CD4-positive, alpha-beta T cell treated with Interleukin-10 for 1 hour (primary cell): ENCODE measurements at regions not wholly inside any gene's neighbourhood (a gene's known extent, or its start where the extent isn't known, plus 50 kb on each side); places are given as distances from the start of the nearest gene placed in this dataset.
"Not testable (repeated sequence)": the region's sequence is repeated elsewhere in the genome, so short reads cannot be mapped to it uniquely, and the experiment has no call there.

Experiments
- DNase-seq: peaks from one replicate; pipeline ENCODE4 v3.0.0-alpha.2; 2020

DNA sequence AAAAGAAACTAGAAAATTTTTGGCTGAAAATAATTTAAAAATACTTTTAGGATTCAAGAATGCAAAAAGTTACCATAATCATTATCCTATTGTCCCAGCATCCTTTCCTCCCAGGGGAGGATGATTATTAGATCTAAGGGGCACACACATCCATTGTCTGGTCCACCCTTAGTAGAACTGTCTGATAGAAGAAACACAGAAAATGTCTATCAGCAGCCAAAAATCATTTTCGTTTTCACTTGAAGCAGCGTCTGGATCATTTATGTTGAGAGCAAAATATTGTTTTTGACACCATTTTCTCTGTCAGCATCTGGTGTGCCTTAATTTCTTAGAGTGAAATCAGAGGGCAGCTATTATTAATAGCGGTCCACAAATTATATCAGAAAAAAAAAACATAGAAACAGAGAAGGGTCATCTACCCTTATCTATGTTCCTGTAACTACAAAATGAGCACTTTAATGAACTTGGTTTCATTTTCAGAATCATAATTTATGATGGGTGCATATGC is 446.3 kb downstream of the TRAM1L1 start:
- no peak for DNase-seq

DNA sequence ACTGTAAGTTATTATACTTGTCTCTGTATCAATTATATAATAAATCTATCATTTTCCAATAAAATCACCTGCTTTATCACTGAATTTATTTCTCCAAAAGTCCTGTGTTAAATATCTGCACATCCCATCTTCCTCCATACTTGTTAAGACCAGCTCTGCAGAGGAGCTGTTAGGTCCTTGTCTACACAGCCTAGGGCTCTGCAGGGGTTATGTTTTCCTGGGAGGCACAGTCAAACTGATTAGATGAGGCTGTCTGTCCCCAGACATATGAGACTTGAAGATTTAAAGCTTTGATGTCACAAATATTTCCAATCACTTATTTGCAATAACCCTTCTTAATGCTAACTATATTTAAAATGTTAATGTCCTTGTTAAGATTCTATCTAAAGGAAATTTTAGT is 446.8 kb downstream of the TRAM1L1 start:
- no peak for DNase-seq

DNA sequence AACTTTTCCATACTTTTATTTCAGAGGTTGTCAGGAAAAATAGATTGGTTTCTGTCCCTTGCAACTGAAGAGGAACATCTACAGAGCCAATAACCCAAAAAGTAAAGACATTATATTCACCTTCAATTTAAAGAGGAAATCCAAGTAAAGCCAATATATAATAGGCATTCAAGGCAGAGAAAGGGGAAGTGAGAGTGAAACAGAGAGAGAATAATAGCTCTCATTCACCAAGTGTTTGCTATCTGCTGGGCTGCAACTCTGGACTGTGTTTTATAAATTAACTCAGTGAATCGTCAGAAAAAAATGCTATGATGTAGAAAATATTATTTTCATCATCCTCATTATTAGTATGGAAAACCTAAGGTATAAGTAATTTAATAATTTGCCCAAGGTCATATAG is 448.5 kb downstream of the TRAM1L1 start:
- no peak for DNase-seq

DNA sequence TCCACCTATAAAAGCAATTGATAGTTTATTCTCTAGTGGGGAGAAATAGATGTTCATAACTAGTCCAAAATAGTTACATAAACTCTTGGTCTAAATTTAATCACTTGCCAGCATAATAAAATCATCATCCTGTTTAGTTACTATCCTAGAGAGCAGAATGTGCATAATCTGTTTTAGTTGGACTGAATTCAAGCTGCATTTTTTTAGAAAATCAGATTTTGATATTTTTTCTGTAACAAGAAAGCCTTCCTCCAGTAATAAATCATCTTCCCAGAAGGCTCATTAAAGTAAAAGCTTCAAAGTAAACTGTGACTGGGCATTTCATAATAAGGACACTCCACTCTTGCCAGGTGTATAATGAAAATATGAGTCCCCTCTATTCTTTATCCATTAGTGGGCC is 453.1 kb downstream of the TRAM1L1 start:
- DNase-seq = no peak

DNA sequence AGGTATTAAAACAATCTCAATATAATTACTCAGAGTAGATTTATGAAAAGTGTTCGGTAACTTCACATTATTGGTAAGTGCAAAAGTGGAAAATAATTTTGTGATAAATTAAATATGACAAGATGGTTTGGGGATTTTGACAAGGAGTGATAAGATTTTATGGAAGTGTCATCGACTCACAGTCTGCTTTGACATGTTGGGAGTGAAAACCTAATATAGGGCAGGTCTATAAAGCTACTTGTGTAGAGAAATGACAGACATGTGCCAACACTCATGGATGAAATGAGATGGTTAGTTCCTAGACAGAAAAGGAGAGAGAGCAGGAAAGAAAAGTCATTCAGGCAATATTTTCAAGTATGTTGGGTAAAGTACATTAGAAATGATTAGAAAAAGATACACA is 456.8 kb downstream of the TRAM1L1 start:
- DNase-seq = no peak

DNA sequence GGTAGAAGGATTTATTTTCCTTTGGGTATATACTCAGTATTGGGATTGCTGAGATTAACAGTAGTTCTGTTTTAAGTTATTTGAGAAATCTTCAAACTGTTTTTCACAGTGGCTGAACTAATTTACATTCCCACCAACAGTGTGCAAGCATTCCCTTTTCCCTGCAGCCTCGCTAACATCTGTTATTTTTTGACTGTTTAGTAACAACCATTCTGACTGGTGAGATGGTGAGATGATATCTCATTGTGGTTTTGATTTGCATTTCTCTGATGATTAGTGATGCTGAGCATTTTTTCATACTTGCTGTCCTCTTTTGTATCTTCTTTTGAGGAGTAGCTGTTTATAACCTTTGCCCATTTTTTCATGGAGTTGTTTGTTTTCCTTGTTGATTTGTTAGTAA is 457.8 kb downstream of the TRAM1L1 start:
- DNase-seq = no peak

DNA sequence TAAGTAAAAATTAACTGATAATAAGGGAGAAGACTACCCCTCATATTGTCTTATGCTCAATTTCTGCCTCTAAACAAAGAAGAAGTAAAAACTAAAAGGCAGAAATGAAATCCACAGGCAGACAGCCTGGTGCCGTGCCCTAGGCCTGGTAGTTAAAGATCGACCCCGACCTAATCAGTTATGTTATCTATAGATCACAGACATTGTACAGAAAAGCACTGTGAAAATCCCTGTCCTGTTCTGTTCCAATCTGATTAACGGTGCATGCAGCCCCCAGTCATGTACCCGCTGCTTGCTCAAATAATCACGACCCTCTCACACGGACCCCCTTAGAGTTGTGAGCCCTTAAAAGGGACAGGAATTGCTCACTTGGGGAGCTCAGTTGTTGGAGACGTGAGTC is 465.9 kb downstream of the TRAM1L1 start:
- not testable (repeated sequence) for DNase-seq

DNA sequence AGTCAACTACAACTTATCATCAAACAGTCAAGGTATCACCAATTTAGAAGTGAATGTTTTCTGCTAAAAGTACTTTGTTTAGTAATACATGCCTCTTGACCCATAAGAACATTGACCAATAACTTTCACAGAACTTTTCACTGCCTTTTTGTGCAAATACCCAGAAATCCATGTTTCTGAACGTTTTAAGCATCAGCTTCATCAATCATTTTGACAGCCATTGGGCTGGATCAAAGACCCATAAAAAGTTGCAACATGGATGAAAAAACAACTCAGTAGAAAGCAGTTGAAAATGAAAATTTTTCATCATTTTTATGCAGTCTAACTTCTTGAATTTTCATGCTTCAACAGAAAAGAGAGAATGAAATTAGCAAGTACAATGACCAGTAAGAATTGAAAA is 466.7 kb downstream of the TRAM1L1 start:
- no peak for DNase-seq

DNA sequence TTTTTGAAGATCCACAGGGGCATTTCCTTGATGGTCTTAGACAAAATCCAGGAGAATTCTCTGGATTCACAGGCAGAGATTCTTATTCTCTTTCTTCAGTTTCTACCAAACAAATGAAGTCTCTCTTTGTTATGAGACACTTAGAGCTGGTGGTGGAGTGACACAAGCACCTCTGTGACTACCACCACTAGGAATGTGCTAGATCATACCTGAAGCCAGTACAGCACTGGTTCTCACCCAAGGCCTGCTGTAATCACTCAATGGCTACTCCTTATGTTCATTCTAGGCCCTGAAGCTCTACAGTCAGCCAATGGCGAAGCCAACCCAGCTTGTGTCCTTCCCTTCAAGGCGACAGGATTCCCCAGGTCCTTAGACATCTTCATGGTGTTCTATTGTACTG is 482.3 kb downstream of the TRAM1L1 start:
- DNase-seq = no peak

DNA sequence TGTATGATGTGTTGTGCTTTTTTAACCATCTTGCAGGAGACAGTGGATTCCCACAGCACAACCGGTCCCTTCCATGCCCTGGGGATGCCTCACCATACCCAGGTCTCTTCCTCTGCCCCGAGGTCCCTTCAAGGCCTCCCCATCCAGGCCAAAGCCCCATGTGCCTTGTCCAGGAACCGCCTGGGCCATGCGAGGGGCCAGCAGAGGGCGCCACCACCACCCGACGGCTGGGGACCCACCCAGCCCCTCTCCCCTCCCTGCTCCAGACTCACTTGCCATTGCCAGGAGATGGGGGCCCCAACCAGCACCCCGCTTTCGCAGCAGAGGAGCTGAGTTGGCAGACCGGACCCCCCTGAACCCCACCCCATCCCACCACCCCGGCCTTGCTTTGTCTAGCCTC is 485.5 kb downstream of the TRAM1L1 start:
- DNase-seq = no peak

DNA sequence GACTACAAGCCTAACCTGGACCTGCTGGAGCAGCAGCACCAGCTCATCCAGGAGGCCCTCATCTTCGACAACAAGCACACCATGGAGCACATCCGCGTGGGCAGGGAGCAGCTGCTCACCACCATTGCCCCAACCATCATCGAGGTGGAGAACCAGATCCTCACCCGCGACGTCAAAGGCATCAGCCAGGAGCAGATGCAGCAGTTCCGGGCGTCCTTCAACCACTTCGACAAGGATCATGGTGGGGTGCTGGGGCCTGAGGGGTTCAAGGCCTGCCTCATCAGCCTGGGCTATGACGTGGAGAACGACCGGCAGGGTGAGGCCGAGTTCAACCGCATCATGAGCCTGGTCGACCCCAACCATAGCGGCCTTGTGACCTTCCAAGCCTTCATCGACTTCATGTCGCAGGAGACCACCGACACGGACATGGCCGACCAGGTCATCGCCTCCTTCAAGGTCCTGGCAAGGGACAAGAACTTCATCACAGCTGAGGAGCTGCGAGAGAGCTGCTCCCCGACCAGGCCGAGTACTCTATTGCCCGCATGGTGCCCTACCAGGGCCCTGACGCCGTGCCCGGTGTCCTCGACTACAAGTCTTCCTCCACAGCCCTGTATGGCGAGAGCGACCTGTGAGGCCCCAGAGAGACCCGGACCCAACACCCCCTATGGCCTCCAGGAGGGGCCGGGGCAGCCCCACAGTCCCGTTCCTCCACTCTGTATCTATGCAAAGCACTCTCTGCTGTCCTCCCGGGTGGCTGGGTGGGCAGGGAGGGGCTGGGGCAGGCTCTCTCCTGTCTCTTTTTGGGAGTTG is 486.2 kb downstream of the TRAM1L1 start:
- no peak for DNase-seq

DNA sequence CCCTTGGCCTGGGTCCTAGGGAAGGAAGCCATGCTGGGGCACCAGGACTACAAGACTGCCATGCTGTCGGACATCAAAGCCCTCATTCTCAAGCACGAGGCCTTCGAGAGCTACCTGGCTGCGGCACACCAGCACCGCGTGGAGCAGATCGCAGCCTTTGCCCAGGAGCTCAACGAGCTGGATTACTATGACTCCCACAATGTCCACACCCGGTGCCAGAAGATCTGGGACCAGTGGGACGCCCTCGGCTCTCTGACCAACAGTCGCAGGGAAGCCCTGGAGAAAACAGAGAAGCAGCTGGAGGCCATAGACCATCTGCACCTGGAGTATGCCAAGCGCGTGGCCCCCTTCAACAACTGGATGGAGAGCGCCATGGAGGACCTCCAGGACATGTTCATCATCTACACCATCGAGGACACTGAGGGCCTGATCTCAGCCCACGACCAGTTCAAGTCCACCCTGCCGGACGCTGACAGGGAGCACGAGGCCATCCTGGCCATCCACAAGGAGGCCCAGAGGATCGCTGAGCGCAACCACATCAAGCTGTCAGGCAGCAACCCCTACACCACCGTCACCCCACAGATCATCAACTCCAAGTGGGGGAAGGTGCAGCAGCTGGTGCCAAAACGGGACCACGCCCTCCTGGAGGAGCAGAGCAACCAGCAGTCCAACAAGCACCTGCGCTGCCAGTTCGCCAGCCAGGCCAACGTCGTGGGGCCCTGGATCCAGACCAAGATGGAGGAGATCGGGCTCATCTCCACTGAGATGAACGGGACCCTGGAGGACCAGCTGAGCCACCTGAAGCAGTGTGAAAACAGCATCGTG is 487.0 kb downstream of the TRAM1L1 start:
- DNase-seq = no peak

DNA sequence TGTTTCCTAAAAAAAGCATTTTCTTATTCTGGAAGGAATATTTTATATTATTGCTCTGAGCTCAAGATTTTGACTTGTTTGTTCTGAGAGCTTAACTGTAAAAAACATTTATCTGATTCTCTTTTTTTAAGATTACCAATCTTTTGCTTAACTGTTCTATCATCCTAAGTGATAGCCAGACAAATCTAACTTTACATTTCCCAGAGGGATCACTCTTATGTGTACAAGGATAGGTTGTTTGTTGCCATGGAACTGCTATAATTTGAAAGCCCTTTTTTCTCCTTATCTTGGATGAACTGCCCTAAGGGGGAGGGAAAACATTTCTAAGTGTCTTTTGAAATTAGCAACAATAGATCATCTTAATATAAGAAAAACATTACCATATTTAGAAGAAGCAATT is 494.7 kb downstream of the TRAM1L1 start:
- no peak for DNase-seq

DNA sequence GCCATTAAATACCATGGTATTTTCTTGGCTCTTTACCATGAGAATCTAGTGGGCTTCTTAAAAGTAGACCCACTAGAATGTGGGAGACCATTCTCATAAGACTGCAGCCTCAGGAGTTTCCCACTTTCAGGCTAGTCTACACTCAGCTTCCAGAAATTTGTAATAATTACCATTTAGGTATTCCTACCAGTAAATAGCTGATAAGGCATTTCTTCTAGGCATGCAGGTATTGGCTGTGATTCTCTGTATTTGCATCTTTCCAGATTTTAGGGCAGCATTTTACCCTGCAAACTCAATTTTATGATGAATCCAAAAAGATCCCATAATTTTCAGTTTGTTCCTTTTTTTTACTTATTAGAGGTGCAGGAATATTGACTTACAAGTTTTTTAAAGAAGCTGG is 496.6 kb downstream of the TRAM1L1 start:
- no peak for DNase-seq

DNA sequence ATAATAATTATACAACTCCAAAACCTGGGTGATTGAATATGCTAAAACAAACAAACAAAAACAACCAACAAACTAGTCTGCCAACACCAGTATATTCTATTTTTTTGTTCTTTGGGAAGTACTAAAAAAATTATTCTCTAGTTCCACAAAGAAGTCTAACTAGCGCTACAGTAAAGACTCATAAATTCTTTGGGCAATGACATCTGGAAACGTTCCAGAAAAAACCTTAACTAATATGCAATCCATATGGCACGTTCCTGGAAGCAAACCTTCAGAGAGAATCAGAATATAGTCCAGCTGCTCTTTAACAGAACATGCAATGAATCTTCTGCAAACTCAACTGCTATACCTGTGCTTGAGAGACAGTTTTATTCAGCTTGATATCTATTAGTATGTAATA is 500.1 kb downstream of the TRAM1L1 start:
- DNase-seq = no peak

DNA sequence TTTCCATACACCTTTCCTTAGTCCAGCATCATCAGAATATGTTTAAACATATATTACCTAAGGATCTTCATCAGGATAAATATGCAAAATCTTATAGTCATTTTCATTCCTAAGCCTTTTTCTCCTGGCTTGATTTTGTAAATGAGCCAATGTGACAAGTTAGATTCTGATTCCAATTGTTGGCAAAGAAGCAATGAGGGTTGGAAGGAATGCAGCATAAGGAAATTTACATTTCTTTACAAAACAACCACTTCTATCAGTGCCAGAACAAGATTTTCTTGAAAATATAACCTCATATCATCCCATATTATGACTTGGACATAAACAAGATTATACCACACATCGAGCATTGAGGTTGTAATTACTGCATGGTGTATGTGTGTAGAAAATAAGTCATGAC is 508.1 kb downstream of the TRAM1L1 start:
- DNase-seq = no peak

DNA sequence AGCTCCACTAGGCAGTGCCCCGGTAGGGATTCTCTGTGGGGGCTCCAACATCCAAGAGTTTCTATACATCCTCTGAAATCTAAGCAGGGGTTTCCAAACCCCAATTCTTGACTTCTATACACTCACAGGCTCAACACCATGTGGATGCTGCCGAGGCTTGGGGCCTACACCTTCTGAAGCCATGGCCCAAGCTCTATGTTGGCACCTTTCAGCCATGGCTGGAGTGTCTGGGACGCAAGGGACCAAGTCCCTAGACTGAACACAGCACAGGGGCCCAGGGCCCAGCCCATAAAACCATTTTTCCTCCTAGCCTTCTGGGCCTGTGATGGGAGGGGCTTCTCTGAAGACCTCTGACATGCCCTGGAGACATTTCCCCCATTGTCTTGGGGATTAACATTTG is 511.8 kb downstream of the TRAM1L1 start:
- DNase-seq = no peak

DNA sequence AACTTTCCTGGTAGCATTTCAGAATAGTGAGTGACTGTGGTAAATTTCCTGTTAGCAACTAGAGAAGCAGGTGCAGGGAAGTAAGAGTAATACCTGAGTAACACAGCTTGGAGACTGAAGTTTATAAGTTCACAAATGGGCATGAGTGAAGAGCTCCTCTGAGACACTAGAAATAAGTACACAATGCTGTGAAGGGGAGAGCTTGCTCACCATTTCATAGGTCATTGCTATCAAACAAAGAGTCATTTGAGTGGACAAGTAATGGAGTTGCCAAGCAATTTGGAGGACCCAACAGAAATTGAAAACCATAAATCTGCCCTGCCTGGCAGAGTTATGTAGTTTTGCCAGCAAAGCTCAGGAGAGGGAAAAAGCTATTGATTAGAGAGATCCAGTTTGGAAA is 523.6 kb downstream of the TRAM1L1 start:
- DNase-seq = no peak

DNA sequence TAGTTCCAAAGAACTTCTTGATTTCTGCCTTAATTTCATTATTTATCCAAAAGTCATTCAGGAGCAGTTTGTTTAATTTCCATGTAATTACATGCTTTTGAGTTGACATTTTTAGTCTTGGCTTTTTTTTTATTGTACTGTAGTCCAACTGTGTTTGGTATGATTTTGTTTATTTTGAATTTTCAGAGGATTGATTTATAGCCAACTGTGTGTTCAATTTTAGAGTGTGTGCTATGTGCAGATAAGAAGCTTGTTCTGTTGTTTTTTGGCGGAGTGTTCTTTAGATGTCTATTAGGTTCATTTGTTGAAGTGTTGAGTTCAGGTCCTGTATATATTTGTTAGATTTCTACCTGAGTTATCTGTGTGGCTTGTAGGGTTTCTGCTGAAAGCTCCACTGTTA is 533.6 kb downstream of the TRAM1L1 start:
- DNase-seq = no peak

DNA sequence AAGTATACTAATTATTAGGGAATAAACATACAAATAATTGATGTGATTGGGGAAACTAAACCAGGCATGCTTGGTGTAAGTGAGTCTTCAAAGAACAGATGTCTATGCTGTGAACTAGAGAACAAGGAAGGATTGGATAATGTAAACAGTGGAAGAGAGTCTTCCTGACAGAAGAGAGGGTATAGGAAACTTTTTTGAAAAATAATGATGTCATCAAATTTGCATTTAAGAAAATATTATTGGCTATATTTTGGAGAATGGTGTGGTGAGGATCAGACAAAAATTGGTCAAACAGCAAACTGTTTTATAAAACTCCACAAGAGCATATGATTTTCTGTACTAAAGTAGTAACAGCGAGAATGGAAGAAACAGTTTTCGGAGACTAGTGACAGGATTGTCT is 537.7 kb downstream of the TRAM1L1 start:
- DNase-seq = no peak

DNA sequence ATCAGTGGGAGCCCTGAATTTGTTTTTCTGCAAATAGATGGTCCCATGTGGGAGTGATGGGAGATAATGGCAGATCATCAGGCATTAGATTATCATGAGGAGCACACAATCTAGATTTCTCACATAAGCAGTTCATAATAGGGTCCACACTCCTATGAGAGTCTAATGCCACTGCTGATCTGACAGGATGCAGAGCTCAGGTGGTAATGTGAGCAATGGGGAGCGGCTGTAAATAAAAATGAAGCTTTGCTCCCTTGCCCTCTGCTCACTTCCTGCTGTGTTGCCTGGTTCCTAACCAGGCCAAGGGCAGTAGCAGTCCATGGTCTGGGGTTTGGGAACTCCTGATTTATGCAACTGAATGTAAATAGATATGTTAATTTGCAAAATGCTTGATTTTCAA is 538.6 kb downstream of the TRAM1L1 start:
- no peak for DNase-seq

DNA sequence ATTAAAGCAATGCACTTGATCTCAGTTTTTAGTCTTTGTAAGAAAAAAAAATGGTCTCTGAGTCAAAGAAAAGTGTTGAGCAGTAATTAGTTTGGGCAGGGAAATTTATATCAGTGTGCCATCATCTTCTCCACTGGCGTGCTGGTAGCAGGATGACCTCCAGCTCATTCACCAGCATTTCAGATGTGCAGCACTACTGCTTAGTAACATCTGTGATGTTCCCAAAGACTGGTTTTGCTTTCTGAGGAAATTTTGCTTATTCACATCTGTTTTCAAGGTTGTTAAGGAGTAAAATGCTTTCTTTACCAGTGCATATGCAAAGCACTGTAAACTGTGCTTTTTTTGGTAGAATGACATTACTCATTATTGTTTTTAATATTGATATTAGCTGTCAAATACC is 540.4 kb downstream of the TRAM1L1 start:
- DNase-seq = no peak

DNA sequence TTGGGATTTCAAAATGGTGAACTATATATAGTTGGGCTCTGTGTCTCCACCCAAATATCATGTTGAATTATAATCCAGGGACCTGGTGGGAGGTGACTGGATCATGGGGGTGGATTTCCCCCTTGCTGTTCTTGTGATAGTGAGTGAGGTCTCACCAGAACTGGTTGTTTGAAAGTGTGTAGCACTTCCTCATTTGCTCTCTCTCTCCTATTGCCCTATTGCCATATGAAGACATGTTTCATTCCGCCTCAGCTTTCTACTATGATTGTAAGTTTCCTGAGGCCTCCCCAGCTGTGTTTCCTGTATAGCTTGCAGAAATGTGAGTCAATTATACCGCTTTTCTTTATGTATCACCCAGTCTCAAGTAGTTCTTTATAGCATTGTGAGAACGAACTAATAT is 545.6 kb downstream of the TRAM1L1 start:
- DNase-seq = no peak

DNA sequence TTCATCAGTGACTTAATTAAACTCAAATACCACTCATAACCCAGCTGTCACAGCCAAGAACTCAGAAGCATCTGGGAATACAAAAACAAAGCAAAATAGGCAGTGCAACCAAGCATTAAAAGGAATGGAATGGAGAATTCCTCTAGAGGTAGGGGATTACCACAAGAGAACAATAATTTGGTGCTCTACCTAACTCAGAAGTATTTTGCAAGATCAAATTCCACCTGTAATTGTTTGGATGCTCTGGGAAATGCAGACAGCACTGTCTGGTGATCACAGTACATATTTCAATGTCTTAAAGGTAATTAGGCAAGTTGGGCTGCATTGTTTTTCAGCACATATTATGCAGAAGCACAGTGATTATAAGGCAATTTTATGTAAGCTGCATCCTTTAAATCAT is 547.5 kb downstream of the TRAM1L1 start:
- DNase-seq = no peak
